ENCODE measurements at regions not wholly inside any gene's neighbourhood (a gene's known extent, or its start where the extent isn't known, plus 50 kb on each side); places are given as distances from the start of the nearest gene placed in this dataset.

GRCh38 chr17:27980043-27980442 is 62.4 kb upstream of the NLK start:
- ATAC-seq (ENCODE audit: low FRiP score) (no peak), DNase-seq (ENCODE audit: low spot score) (no peak)
- TF ChIP-seq CTCF (IDR thresholded peaks at IDR 0.05), result no peak

DNA sequence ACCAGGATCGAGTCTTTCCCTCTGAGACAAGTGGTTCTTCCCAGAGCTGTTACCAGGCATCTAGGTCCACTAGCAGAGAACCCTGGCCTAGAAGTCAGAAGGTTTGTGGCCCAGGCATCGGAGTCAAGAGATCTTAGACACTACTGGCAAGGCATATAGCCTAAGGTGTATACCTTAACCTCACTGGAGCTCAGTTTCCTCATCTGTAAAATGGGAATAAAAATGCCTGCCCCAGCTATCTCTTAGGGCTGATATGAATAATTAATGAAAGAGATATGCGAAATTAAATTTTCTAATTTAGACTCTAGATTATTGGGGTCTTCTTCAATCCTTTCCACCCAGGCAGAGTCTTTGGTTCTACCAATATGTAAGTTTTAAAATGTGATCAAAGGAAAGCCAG is 60.5 kb upstream of the NLK start:
- TF ChIP-seq CTCF (IDR thresholded peaks at IDR 0.05), result no peak
- ATAC-seq (ENCODE audit: low FRiP score) (no peak), DNase-seq (ENCODE audit: low spot score) (no peak)

DNA sequence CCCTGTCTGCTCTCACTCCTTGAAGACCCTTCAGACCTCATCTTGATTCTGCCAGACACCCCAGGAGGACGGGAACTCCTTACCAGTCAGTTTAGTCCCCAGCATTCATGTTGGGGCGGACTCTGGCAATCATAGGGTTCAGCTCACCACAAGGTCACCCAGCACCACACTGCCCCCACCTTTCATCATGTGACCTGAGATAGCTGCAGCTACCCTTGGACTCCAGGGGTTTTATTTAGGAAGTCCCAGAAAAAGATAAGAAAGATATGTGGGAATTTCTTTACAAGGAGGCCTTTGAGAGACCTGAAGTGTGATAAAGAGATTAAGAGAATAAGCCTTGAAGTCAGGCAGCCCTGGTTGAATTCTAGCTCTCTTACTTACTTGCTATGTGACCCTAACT is 59.8 kb upstream of the NLK start:
- TF ChIP-seq CTCF (IDR thresholded peaks at IDR 0.05), result no peak
- ATAC-seq (ENCODE audit: low FRiP score) (no peak), DNase-seq (ENCODE audit: low spot score) (no peak)

GRCh38 chr17:27983853-27984252 is 58.6 kb upstream of the NLK start:
- ATAC-seq (ENCODE audit: low FRiP score) (no peak), DNase-seq (ENCODE audit: low spot score) (no peak)
- no peak for TF ChIP-seq CTCF (IDR thresholded peaks at IDR 0.05)

GRCh38 chr17:27984404-27984803 is 58.1 kb upstream of the NLK start:
- no peak for TF ChIP-seq CTCF (IDR thresholded peaks at IDR 0.05)
- no peak for ATAC-seq (ENCODE audit: low FRiP score)
- no peak for DNase-seq (ENCODE audit: low spot score)

GRCh38 chr17:27984816-27985215 is 57.7 kb upstream of the NLK start:
- no peak for TF ChIP-seq CTCF (IDR thresholded peaks at IDR 0.05)
- DNase-seq (ENCODE audit: low spot score) (no peak), ATAC-seq (ENCODE audit: low FRiP score) (peak; percentile 37)

- no peak for TF ChIP-seq CTCF (IDR thresholded peaks at IDR 0.05)
- ATAC-seq (ENCODE audit: low FRiP score) (no peak), DNase-seq (ENCODE audit: low spot score) (no peak)
Measured at GRCh38 chr17:27985306-27985705, 57.2 kb upstream of the NLK start.
